HEK293T (cell line): ENCODE measurements at regions not wholly inside any gene's neighbourhood (a gene's known extent, or its start where the extent isn't known, plus 50 kb on each side); places are given as distances from the start of the nearest gene placed in this dataset.

Experiments used
- ARNT ChIP-seq: fragments of 450-650 bp; IDR thresholded peaks from 2 replicates; pipeline ENCODE4 v1.6.1; 2017; ENCODE audit warnings: mild to moderate bottlenecking
- BHLHE40 ChIP-seq: fragments of 450-650 bp; IDR thresholded peaks from 2 replicates; pipeline ENCODE4 v1.6.1; 2016; ENCODE audit warnings: mild to moderate bottlenecking, moderate library complexity, borderline replicate concordance
- CTBP1 ChIP-seq: fragments of 450-650 bp; IDR thresholded peaks from 2 replicates; pipeline ENCODE4 v1.6.1; 2016; ENCODE audit warnings: borderline replicate concordance
- ELF4 ChIP-seq: fragments of 450-650 bp; IDR thresholded peaks from 2 replicates; pipeline ENCODE4 v1.6.1; 2017; ENCODE audit warnings: antibody characterized with exemption
- FOXA1 ChIP-seq: fragments of 450-650 bp; IDR thresholded peaks from 2 replicates; pipeline ENCODE4 v1.6.1; 2016; ENCODE audit warnings: mild to moderate bottlenecking
- FOXK2 ChIP-seq: fragments of 450-650 bp; IDR thresholded peaks from 2 replicates; pipeline ENCODE4 v1.6.1; 2016; ENCODE audit warnings: mild to moderate bottlenecking
- FOXM1 ChIP-seq: fragments of 450-650 bp; IDR thresholded peaks from 2 replicates; pipeline ENCODE4 v1.6.1; 2017; ENCODE audit warnings: mild to moderate bottlenecking, borderline replicate concordance
- L3MBTL2 ChIP-seq: fragments of 450-650 bp; conservative IDR thresholded peaks from 2 replicates; pipeline ENCODE4 v1.6.1; 2016; ENCODE audit warnings: mild to moderate bottlenecking
- NFRKB ChIP-seq: fragments of 450-650 bp; IDR thresholded peaks from 2 replicates; pipeline ENCODE4 v1.6.1; 2016; ENCODE audit warnings: mild to moderate bottlenecking, moderate library complexity
- PKNOX1 ChIP-seq: fragments of 450-650 bp; IDR thresholded peaks from 2 replicates; pipeline ENCODE4 v1.6.1; 2016
- SP1 ChIP-seq: fragments of 450-650 bp; IDR thresholded peaks from 2 replicates; pipeline ENCODE4 v1.6.1; 2017
- SUZ12 ChIP-seq: fragments of 450-650 bp; IDR thresholded peaks from 2 replicates; pipeline ENCODE4 v1.6.1; 2016; ENCODE audit warnings: mild to moderate bottlenecking
- TARDBP ChIP-seq: fragments of 450-650 bp; IDR thresholded peaks from 2 replicates; pipeline ENCODE4 v1.6.1; 2016
- ZNF384 ChIP-seq: fragments of 450-650 bp; IDR thresholded peaks from 2 replicates; pipeline ENCODE4 v1.6.1; 2016

- TF ChIP-seq TARDBP: no peak
- no peak for TF ChIP-seq BHLHE40
- TF ChIP-seq FOXM1: no peak
- TF ChIP-seq ARNT: no peak
- TF ChIP-seq NFRKB: no peak
- no peak for TF ChIP-seq FOXK2
- TF ChIP-seq CTBP1: no peak
- peak; percentile 56; the same call in 1 of the 2 replicates for TF ChIP-seq PKNOX1
- TF ChIP-seq SUZ12: no peak
- no peak for TF ChIP-seq L3MBTL2
- no peak for TF ChIP-seq FOXA1
- TF ChIP-seq ELF4: no peak
- TF ChIP-seq SP1: no peak
- no peak for TF ChIP-seq ZNF384
These were observed 51.3 kb upstream of the PIK3CG start for GRCh38 chr7:106813705-106814305.
